Colon (tissue), 2 donors: ENCODE measurements at regions not wholly inside any gene's neighbourhood (a gene's known extent, or its start where the extent isn't known, plus 50 kb on each side); places are given as distances from the start of the nearest gene placed in this dataset.
"Not testable (repeated sequence)": the region's sequence is repeated elsewhere in the genome, so short reads cannot be mapped to it uniquely, and the experiment has no call there.

Source experiments
- FAIRE-seq: peaks from 2 replicates; lab custom pipeline; 2012; peaks lifted over from hg19 to GRCh38; lab: Jason Lieb, UNC
- donor health status: control.
- donor health status: control.

DNA sequence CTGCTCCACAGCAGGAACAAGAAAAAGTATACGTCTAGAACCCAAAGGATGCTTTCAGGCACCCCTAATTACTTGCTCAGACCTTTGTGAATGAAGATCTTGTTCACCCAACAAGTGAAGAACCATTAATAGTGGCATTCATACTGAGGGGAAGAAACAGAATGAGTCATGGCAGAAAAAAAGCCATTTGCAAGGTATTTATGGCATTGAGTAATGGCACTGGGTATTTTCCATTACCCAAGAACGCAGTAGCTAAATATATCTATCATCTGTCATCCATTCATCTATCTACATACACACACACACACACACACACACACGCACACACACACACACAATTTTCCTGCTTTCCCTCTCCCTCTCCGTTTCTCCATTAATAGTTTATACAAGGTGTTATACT is 56.4 kb upstream of the XIRP2 start:
- FAIRE-seq = no peak

DNA sequence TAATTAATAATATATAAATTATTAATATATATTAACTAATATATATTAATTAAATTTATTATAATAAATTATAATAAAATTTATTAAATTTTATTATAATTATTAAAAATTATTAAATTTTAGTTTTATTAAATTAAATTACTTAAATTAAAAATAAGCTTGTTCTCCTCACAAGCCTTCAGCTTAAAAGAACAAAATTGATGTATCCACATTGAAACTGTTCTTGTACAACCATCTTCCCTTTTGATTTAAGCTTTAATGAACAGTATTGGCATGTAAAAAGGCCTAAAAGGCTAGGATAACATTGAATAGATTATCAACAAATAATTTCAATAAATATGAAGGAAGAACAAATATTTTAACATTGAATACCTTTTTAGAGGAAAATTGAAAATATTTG is 62.4 kb upstream of the XIRP2 start:
- peak; percentile 99 for FAIRE-seq

DNA sequence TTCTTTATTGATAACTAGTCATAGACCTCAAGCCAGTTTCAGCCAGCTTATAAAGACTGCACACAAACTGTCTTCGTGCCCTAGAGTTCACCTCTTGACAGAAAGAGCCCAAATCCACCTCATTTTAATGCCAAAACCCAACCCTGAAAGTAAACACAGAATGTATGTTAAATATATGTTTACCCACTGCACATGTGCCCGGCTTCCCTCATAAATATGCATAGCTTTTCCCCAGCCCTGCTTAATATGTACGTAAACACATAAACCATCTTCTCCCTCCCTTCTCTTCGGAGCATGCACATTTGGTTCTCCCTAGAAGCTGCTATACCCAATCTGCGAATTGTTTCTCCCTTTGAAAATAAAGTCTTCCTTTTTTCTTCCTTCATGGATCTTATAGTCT is 73.9 kb upstream of the XIRP2 start:
- no peak for FAIRE-seq

DNA sequence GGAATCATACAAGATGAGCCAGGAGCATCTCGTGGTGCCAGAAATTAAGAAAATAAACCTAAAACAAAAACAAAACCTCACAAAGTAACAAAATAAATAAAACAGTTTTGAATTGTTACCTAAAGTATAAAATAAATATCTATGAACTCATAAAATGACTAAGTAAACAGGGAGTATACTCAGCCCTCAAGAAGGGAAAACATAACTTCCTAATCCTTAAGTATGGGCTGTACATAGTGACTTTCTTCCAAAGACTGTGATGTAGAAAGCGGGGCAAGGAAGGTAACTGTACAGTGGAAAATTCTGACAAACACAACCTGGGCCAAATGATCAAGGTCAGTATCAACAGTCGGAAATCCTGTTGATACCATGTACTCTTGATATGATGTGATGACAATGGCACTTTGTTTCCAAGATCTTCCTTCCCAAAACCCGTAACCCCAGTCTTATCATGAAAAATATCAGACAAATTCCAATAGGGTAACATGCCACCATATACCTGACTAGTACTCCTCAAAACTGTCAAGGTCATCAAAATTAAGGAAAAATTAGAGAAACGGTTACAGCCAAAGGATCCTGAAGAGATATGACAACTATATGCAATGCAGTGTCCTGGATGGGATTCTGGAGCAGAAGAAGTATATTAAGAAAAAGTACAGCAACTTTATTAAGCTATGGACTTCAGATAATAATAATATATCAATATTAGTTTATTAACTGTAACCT is 76.0 kb upstream of the XIRP2 start:
- FAIRE-seq = no peak

DNA sequence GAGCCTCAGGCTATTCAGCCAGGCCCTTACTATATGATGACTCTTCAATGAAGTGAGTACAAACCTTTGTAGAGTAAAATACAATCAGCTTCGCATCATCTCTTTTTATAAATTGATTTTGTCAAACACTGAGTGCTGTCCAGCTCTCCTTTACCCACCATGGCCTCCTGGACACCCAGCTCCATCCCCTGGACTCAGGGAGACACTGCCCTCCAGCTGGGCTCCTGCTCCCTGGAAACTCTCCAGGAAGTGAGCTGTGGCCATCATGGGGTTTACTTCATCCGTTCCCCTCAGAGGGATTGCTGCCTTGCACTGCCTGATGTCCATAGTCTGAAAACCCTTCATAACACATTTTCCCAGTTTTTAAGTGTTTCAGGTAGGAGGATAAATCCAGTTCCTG is 82.5 kb upstream of the XIRP2 start:
- FAIRE-seq = no peak

DNA sequence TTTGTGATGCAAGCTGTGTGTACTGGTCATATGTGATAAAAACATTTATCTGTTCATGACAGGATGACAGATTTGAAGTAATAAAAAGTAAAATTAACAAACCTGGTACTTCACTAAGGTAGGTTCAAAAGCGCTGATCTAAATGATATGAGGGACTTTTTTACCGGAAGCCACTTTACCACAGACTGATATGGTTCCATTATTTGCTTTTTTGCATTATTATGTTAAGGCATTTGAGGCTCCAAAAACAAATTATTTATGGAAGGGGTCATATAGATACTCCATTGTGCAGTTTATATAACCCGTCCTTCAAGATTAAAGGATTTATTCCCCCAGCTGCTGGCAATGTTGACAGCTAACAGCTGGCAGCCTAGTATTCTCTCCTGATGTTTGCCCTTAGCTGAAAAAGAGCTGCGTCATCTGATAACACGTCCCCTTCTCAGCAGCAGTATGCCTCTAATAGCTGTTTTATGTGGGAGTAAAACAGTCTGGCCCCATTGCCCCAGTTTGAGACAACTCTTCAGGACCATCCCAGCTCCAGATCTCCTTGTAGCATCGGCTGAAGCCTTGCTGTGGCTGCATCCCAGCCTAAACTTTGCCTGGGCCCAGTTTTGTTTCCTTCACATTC is 84.8 kb upstream of the XIRP2 start:
- no peak for FAIRE-seq

DNA sequence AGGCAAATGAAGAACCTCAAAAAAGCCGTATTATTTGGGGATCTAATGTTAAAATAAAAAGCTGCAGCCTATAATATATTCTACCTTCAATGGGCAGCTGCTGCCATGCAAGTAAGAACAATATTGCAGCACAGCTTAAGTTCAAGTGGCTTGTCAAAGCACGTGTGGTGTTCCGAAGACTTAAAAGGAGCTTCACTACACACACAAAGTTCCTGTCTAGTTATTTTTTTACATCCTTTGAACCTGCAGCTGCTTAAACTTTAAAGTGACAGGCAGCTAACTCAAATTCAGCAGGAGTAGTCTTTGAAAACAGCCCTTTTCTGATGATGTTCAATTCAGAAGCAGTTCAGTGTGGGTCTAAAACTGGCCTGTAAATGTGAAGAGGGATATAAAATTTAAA is 85.8 kb upstream of the XIRP2 start:
- FAIRE-seq = no peak

DNA sequence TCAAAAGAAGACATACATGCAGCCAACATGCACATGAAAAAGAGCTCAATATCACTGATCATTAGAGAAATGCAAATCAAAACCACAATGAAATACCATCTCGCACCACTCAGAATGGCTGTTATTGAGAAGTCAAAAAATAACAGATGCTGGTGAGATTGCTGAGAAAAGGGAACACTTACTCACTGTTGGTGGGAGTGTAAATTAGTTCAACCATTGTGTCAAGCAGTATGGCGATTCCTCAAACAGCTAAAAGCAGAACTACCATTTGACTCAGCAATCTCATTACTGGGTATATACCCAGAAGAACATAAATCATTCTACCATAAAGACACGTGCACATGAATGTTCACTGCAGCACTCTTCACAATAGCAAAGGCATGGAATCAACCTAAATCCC is 95.5 kb upstream of the XIRP2 start:
- no peak for FAIRE-seq

DNA sequence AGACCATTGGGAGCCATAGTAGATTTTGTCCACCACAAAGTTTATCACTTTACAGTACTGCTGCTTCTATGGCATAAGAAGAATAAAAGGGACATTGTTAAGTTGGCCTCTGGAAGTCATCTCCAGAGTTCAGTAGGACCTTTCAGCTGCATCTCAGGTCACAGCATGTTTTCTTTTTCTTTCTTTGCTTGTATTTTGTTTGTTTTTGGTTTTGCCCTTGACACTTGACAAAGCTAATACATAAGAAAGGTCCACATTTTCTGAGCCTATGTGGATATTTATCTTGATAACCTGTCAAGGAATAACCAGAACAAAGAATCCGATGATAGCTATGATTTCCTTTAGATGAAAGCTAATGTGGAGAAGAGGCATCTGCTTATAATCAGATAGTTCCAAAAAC is 101.6 kb upstream of the XIRP2 start:
- FAIRE-seq = no peak

DNA sequence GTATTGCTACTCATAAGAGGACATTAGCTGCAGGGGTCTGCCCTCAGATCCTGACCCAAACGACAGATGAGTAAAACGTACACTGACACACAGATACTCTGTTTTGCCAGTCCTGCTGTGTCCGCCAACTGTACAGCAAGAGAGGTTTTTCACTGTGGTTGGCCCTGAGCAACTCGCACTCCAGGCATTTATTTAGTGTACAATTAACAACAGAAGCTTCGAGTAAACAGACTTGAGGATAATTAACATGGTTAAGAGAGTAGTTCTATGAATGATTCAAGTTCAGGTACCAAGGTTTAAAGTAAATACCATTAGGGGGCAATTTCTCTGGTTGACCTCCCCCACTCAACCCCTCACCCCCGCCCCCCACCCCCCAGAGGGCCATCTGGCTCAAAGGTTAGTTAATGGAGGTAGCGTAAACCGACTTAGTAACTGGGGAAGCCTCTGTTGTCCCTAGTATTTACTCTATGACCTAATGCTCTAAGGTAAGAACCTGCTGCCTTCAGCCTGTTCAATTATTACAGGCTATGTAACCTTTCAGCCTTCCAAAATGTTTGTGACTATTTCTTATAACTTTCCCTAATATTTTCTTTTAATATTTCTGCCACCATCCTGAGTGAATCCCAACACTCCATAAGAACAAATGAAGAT is 103.9 kb upstream of the XIRP2 start:
- no peak for FAIRE-seq

DNA sequence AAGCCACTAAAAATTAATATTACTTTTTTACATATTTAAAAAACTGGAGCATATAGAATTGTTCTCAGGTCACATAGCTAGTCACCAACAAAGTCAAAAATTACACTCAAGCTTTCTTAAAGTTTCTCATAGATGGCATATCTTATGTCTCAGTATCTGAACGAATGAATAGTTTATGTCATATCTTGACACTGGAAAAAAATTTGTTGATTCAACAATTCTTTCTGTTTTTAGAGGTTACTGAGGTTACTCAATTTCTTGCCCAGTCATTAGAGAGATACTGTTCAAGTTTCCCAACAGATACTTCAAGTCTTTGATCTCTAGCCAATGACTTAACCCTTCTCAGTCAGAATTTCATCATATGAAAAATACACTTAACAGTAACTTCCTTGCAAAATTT is 113.1 kb upstream of the XIRP2 start:
- FAIRE-seq = no peak

DNA sequence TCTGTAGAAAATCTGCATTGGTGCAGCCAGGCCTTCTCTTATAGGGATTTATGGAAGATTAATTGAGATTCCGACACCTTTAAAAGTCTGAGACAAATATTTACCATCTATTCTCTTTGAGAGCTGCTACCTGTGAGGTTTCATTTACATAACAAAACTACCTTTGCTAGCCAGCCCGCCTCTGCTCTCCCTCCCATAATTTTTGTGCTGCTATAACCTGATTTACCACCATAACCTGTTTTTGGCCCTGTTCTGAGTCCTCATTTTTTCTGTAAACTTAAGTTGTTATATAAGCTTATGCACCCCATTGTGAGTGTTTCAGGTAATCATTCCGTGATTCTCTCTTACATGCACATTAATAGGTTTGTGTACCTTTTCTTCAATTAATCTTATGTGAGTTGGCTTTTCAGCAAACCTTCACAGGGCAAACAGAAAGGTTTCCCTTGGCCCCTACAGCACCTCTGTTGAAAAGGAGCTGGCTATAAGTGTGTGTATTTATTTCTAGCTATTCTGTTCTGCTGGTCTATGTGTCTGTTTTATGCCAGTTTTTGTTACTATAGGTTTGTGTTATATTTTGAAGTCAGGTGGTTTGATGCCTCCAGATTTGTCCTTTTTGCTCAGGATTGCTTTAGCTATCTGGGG is 114.9 kb upstream of the XIRP2 start:
- no peak for FAIRE-seq

DNA sequence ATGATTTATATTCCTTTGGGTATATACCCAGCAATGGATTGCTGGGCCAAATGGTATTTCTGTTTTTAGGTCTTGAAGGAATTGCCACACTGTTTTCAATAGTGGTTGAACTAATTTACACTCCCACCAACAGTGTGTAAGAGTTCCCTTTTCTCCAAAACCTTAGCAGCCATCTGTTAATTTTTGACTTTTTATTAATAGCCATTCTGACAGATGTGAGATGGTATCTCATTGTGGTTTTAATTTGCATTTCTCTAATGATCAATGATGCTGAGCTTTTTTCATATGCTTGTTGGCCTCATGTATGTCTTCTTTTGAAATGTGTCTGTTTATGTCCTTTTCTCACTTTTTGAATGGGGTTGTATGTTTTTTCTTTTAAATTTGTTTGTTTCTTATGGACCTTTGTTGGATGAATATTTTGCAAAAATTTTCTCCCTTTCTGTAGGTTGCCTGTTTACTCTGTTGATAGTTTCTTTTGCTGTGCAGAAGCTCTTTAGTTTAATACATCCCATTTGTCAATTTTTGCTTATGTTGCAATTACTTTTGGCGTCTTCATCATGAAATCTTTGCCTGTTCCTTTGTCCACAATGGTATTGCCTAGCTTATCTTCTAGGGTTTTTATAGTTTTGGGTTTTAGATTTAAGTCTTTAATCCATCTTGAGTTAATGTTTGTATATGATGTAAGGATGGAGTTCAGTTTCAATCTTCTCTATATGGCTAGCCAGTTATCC is 119.7 kb upstream of the XIRP2 start:
- FAIRE-seq = no peak

DNA sequence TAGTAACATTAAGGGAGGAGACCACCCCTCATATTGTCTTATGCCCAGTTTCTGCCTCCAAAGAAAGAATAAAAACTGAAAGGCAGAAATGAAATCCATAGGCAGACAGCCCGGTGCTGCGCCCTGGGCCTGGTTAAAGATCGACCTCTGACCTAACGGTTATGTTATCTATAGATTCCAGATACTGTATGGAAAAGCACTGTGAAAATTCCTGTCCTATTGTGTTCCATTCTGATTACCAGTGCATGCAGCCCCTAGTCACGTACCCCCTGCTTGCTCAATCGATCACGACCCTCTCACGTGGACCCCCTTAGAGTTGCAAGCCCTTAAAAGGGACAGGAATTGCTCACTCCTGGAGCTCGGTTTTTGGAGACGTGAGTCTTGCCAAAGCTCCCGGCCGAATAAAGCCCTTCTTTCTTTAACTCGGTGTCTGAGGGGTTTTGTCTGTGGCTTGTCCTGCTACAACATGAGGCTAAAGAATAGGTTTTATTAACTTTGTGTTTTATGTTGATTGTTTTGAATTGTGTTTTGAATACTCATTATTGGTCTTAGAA is 121.4 kb upstream of the XIRP2 start:
- FAIRE-seq = not testable (repeated sequence)

DNA sequence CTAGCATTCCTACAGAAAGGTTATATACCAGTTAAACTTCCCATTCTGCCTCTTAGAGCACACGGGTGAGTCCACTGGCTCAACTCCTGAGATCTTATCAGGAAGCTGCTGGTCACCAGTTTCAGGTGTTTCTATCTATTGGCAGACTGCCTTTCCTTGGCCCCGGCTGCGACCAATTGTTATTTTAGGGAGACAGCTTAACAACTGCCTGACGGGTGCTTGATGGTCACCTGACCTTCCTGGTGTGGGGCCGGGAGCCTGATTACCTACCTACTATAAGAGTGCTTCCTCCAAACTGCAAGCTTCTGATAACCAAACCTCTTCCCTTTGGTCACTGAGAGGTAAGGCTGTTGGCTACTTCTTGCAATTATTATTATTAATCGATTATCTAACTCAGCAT is 122.1 kb upstream of the XIRP2 start:
- FAIRE-seq = no peak

DNA sequence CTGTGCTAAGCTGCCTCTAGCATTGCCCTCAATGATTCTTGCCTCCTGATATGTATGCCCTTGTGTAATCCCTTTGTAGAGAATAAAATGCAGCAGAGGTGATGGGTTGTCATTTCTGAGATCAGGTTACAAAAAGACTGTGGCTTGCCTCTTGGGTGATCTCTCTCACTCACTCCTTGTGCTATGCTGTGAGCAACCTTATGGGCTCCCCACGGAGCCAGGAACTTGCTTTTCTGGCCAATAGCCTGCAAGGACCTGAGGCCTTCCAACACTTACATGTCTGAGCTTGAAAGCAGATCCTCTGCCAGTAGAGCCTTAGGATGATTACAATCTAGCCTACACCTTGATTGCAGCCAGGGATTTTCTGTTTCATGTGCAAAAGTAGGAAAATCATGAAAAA is 123.1 kb upstream of the XIRP2 start:
- no peak for FAIRE-seq

DNA sequence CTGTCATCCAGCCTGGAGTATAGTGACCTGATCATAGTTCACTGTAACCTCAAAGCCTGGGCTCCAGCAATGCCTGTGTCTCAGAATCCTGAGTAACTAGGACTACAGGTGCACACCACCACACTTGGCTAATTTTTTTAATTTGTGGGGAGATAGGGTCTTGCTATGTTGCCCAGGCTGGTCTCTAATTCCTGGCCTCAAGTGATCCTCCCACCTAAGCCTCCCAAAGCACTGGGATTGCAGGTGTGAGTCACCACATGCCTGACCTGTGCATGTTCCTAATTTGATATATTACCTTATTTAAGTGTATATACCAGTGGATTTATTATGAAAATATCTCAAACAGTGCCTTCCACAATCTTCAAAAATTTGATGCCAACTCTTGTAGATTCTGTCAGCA is 123.6 kb upstream of the XIRP2 start:
- no peak for FAIRE-seq

DNA sequence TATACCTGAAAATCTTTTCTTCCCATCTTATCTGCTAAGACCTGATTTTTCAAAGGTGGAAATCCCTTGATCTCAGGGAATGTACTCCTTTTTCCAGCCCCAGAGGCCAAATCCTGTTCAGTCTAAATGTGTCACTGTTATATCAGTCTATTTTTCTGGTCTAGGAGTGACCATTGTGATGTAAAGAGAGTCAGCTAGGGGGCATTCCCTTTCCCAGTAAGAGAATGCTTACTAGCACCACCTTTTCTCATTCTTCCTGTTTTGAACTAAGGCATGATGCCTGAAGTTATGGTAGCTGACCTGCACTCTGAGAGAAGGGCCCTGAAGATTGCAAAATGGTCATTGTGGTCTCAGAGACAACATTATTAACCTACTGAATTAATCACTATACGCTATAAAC is 124.1 kb upstream of the XIRP2 start:
- FAIRE-seq = no peak

DNA sequence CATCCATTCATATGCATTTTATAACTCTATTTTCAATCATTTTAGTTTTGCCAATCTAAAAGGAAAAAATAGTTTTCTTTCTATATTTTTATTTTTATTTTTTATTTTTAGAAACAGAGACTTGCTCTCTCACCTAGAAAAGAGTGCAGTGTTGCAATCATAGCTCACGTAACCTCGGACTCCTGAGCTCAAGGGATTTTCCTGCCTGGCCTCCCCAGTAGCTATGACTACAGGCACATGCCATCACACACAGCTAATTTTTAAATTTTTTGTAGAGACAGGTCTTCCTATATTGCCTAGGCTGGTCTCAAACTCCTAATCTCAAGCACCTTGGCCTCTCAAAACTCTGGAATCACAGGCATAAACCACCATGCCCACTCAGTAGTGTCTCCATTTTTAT is 125.5 kb upstream of the XIRP2 start:
- no peak for FAIRE-seq

DNA sequence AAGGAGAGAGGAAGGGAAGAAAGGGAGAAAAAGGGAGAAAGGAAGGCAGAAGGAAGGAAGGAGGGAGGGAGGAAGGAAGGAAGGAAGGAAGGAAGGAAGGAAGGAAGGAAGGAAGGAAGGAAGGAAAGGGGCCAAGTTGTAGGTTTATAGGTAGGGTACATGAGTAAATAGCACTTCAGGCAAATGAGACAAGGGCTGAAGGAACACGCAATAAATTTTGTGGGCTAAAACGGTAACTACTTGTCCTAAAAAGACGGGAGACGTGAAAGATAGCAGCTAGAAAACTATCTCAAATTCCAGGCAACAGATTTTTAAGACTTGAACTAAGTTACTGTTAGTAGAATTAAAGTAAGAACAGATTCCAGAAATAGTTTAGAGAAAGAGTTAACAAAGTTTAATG is 129.3 kb upstream of the XIRP2 start:
- FAIRE-seq = no peak

DNA sequence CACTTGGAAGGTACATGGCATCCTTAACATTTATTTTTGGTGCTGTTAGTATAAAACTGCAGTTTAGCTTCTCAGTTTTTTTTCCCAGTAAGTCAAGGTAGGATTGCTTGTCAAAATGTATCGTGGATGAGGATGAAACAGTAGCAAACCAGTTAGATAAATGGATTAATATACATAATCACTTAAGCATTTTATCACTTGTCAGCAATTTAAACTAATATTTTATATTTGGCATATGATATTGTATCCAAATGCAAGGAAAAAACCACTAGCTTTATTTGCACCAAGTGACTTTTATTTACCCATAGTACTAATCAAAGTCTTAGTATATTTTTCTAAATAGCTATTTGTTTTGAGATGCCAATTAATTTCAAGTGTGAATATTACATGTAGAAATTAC is 137.7 kb upstream of the XIRP2 start:
- no peak for FAIRE-seq

DNA sequence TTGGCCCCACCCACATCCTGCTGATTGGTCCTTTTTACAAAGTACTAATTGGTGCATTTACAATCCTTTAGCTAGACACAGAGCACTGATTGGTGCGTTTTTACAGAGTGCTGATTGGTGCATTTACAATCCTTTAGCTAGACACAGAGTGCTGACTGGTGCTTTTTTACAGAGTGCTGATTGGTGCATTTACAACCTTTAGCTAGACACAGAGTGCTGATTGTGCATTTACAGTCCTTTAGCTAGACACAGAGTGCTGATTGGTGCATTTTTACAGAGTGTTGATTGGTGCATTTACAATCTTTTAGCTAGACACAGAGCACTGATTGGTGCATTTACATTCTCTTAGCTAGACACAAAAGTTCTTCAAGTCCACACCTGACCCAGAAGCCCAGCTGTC is 144.2 kb upstream of the XIRP2 start:
- not testable (repeated sequence) for FAIRE-seq
